Epithelial cell of esophagus (primary cell): ENCODE measurements at regions not wholly inside any gene's neighbourhood (a gene's known extent, or its start where the extent isn't known, plus 50 kb on each side); places are given as distances from the start of the nearest gene placed in this dataset.
"Not testable (repeated sequence)": the region's sequence is repeated elsewhere in the genome, so short reads cannot be mapped to it uniquely, and the experiment has no call there.

ENCODE experiments used
- DNase-seq: peaks from one replicate; pipeline ENCODE4 v3.0.0; 2010; ENCODE audit warnings: low read depth
- H3K4me3 ChIP-seq: 2 replicates; pipeline ENCODE4 v1.5.1; 2011; ENCODE audit warnings: mild to moderate bottlenecking, low read length, control low read depth
- CTCF ChIP-seq: IDR thresholded peaks from 2 replicates; pipeline ENCODE4 v1.5.1; 2011; ENCODE audit warnings: low read depth, mild to moderate bottlenecking, low read length, control low read depth, inconsistent platforms; ENCODE audit not compliant: insufficient read depth; ENCODE audit errors: missing control alignments

GRCh38 chr2:3107567-3107966 lies 270.1 kb downstream of the EIPR1 start:
- DNase-seq = no peak
- no peak for TF ChIP-seq CTCF
- no peak overlapping the region for H3K4me3 ChIP-seq

GRCh38 chr2:3105814-3106569 lies 271.6 kb downstream of the EIPR1 start:
- H3K4me3 ChIP-seq = no peak overlapping the region
- TF ChIP-seq CTCF = no peak
- no peak for DNase-seq

GRCh38 chr2:3104958-3105813 lies 272.4 kb downstream of the EIPR1 start:
- not testable (repeated sequence) for H3K4me3 ChIP-seq, DNase-seq

- no peak overlapping the region for H3K4me3 ChIP-seq
- TF ChIP-seq CTCF = no peak
- no peak for DNase-seq
Observed at GRCh38 chr2:3104261-3104660, 273.4 kb downstream of the EIPR1 start.

- TF ChIP-seq CTCF = no peak
- no peak for DNase-seq
- no peak overlapping the region for H3K4me3 ChIP-seq
Observed at GRCh38 chr2:3102922-3103569, 274.6 kb downstream of the EIPR1 start.

GRCh38 chr2:3102081-3102921 lies 275.3 kb downstream of the EIPR1 start:
- DNase-seq = no peak
- H3K4me3 ChIP-seq = no peak overlapping the region
- TF ChIP-seq CTCF = no peak
